NT2/D1 (cell line): ENCODE measurements at regions not wholly inside any gene's neighbourhood (a gene's known extent, or its start where the extent isn't known, plus 50 kb on each side); places are given as distances from the start of the nearest gene placed in this dataset.

Experiments used
- SUZ12 ChIP-seq: IDR thresholded peaks from 2 replicates; pipeline ENCODE4 v1.6.1; 2011; ENCODE audit not compliant: insufficient read length, insufficient read depth; ENCODE audit errors: extremely low read depth
- YY1 ChIP-seq: IDR thresholded peaks from 2 replicates; pipeline ENCODE4 v1.6.1; 2011; ENCODE audit not compliant: insufficient read length, insufficient read depth
- ZNF274 ChIP-seq: IDR thresholded peaks from 2 replicates; pipeline ENCODE4 v1.6.1; 2011; ENCODE audit warnings: mild to moderate bottlenecking, low read depth, low read length

DNA sequence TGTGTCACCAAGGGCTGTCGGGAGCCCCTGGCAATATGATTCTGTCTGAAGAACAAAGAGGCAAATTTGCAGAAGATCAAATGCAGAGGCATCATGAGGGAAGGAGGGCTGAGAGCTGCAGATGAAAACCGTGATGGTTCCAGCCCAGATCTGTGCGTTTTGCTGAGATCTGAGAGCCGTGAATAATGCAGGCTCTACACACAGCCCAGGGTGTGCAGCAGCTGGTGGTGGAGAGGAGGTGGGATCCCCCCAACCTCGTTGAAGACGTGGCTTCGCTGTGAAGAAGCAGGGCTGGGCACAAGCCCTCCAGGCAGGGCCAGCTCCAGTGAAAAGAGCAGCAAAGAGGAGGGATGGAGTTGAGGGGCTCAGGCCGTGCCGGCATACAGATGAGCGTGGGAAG, 75.5 kb downstream of the TSPAN17 start:
- TF ChIP-seq SUZ12 (no peak), YY1 (no peak), ZNF274 (no peak)
